Smooth muscle cell (in vitro differentiated cells): ENCODE measurements at regions not wholly inside any gene's neighbourhood (a gene's known extent, or its start where the extent isn't known, plus 50 kb on each side); places are given as distances from the start of the nearest gene placed in this dataset.

ENCODE experiments used
- DNase-seq: peaks from one replicate; lab custom pipeline; 2025; ENCODE audit not compliant: unreplicated experiment; lab: John Stamatoyannopoulos, UW
- H2AFZ ChIP-seq: fragments of 200-600 bp; sonication (generic); 2 replicates; pipeline ENCODE4 v1.6.0; 2016; ENCODE audit warnings: antibody characterized with exemption, low read depth, mild to moderate bottlenecking
- H3F3A ChIP-seq: fragments of 200-600 bp; sonication (generic); 2 replicates; pipeline ENCODE4 v1.6.0; 2017; ENCODE audit warnings: antibody characterized with exemption, low read depth
- H3K27ac ChIP-seq: fragments of 200-600 bp; sonication (generic); 2 replicates; pipeline ENCODE4 v1.5.1; 2016; ENCODE audit warnings: low read depth, mild to moderate bottlenecking
- H3K27me3 ChIP-seq: fragments of 200-600 bp; sonication (generic); 2 replicates; pipeline ENCODE4 v1.6.1; 2016; ENCODE audit warnings: low read depth, mild to moderate bottlenecking
- H3K36me3 ChIP-seq: fragments of 200-600 bp; sonication (generic); 2 replicates; pipeline ENCODE4 v1.5.1; 2016; ENCODE audit warnings: low read depth
- H3K4me1 ChIP-seq: fragments of 200-600 bp; sonication (generic); 2 replicates; pipeline ENCODE4 v1.5.1; 2016; ENCODE audit warnings: low read depth
- H3K4me2 ChIP-seq: fragments of 200-600 bp; sonication (generic); 2 replicates; pipeline ENCODE4 v1.6.0; 2016; ENCODE audit warnings: mild to moderate bottlenecking
- H3K4me3 ChIP-seq: fragments of 200-600 bp; sonication (generic); 2 replicates; pipeline ENCODE4 v1.5.1; 2016; ENCODE audit warnings: mild to moderate bottlenecking
- H3K79me2 ChIP-seq: fragments of 200-600 bp; sonication (generic); 2 replicates; pipeline ENCODE4 v1.6.0; 2016; ENCODE audit warnings: low read depth, mild to moderate bottlenecking
- H3K9ac ChIP-seq: fragments of 200-600 bp; sonication (generic); 2 replicates; pipeline ENCODE4 v1.6.0; 2016; ENCODE audit warnings: low read depth
- H3K9me3 ChIP-seq: fragments of 200-600 bp; sonication (generic); replicated peaks from 2 replicates; pipeline ENCODE4 v1.5.1; 2016; ENCODE audit warnings: low read depth
- H4K20me1 ChIP-seq: fragments of 200-600 bp; sonication (generic); 2 replicates; pipeline ENCODE4 v1.6.0; 2016; ENCODE audit warnings: low read depth
- WGBS: methylation state at CpG from one replicate; pipeline ENCODE4 v1.1.7; 2016; ENCODE audit warnings: low lambda C conversion rate; 5-methylcytosine and 5-hydroxymethylcytosine counted together
- TF ChIP-seq, protein P1 (sequence below): fragments of 200-600 bp; sonication (generic); IDR thresholded peaks from 2 replicates; pipeline ENCODE4 v1.5.1; 2017; ENCODE audit warnings: borderline replicate concordance, mild to moderate bottlenecking, antibody characterized with exemption; ENCODE audit not compliant: insufficient read depth, poor library complexity, severe bottlenecking

DNA sequence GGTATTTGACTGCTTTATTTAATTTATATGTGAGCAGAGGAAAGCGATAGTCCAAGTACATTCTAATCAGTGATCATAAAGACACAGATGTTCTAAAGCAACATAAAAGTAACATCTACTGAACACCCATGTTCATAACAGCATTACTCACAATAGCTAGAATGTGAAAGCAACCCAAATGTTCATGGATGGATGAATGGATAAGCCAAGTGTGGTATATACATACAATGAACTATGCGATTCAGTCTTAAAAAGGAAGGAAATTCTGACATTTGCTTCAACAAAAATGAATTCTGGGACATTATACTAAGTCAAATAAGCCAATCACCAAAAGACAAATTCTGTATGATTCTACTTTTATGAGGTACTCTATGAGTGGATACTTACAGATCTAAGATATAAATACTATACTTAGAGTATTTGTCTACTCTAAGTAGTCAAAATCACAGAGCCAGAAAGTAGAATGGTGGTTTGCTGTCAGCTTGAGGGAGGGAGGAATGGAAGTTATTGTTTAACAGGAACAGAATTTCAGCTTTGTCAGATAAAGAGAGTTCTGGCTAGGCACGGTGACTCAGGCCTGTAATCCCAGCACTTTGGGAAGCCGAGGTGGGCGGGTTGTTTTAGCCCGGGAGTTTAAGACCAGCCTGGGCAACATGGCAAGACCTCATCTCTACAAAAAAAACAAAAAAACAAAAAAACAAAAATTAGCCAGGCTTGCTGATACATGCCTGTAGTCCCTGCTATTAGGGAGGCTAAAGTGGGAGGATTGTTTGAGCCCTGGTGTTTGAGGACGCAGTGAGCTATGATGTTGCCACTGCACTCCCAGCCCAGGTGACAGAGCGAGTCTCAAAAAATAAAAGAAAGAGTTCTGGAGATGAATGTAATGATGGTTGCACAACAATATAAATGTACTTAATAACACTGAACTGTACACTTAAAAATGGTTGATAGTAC lies 79.7 kb upstream of the ARHGAP29 start:
- H3K27ac ChIP-seq = peak overlapping the region; percentile 56
- H3K27me3 ChIP-seq = no peaks in the 10 kb centered on the region
- peak overlapping the region; percentile 53 for H3K4me2 ChIP-seq
- no peaks in the 10 kb centered on the region for H3K79me2 ChIP-seq
- H3K36me3 ChIP-seq = no peaks in the 10 kb centered on the region
- H3F3A ChIP-seq = peaks cover 22% of the 10 kb centered on the region
- no peak for DNase-seq
- no peak overlapping the region for H3K4me3 ChIP-seq
- WGBS = 40% methylated on average over 8 of the region's 8 CpGs
- H3K9ac ChIP-seq = no peak overlapping the region
- H3K4me1 ChIP-seq = peaks cover 13% of the 10 kb centered on the region
- no peaks in the 10 kb centered on the region for H4K20me1 ChIP-seq
- H3K9me3 ChIP-seq = no peaks in the 10 kb centered on the region
- TF ChIP-seq, protein P1, sequence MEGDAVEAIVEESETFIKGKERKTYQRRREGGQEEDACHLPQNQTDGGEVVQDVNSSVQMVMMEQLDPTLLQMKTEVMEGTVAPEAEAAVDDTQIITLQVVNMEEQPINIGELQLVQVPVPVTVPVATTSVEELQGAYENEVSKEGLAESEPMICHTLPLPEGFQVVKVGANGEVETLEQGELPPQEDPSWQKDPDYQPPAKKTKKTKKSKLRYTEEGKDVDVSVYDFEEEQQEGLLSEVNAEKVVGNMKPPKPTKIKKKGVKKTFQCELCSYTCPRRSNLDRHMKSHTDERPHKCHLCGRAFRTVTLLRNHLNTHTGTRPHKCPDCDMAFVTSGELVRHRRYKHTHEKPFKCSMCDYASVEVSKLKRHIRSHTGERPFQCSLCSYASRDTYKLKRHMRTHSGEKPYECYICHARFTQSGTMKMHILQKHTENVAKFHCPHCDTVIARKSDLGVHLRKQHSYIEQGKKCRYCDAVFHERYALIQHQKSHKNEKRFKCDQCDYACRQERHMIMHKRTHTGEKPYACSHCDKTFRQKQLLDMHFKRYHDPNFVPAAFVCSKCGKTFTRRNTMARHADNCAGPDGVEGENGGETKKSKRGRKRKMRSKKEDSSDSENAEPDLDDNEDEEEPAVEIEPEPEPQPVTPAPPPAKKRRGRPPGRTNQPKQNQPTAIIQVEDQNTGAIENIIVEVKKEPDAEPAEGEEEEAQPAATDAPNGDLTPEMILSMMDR = no peak
- no peak overlapping the region for H2AFZ ChIP-seq

DNA sequence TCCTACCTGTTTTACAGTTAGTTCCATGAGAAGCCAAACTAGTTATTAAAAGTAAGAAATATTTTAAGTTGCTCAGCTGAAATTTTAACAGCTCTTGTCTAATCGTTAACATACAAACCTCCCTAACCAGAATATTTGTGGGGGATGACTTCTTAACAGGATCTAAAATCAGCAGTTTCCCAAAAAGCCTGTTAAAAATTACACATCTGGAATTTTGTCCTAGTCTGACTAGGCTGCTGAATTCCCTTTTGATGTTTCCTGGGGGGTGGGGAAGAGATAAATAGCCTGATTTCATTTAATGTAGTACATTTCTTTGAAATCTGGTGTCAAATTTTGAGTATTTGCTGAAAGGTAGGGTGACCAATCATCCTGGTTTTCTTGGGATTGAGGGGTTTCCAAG lies 78.8 kb upstream of the ARHGAP29 start:
- TF ChIP-seq, protein P1 = no peak
- Histone ChIP-seq H3K4me2 (peak overlapping the region; percentile 53), H3K36me3 (no peaks in the 10 kb centered on the region), H3K4me3 (no peak overlapping the region), H3K9me3 (no peaks in the 10 kb centered on the region), H2AFZ (no peak overlapping the region), H4K20me1 (no peaks in the 10 kb centered on the region), H3K9ac (no peak overlapping the region), H3K27me3 (no peaks in the 10 kb centered on the region), H3K4me1 (peaks cover 13% of the 10 kb centered on the region), H3K79me2 (no peaks in the 10 kb centered on the region), H3F3A (peaks cover 22% of the 10 kb centered on the region), H3K27ac (peak overlapping the region; percentile 56)
- 4% methylated on average over 1 of the region's 1 CpG for WGBS
- DNase-seq = no peak

DNA sequence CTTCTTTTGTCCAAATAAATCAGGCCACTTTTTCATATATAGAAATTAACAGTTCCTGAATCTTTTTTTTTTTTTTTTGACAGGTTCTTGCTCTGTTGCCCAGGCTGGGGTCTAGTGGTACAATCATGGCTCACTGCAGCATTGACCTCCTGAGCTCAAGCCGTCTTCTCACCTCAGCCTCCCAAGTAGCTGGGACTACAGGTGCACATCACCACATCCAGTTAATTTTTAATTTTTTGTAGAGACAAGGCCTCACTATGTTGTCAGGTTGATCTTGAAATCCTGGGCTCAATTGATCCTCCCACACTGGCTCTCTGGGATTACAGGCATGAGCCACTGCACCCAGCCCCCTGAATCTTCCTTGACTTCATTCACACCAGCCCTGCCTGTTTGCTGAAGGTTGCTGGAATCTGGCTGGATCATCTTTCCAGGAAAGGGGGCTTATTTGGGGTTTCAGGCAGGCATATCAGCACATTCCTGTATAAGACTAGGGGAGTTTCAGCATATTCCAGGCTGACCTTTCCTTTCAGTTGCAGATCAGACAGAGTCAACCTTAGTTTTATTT lies 78.2 kb upstream of the ARHGAP29 start:
- H3K9ac ChIP-seq = no peak overlapping the region
- no peaks in the 10 kb centered on the region for H3K36me3 ChIP-seq
- 100% methylated on average over 1 of the region's 1 CpG for WGBS
- no peak overlapping the region for H2AFZ ChIP-seq
- H3K4me2 ChIP-seq = peak overlapping the region; percentile 53
- no peaks in the 10 kb centered on the region for H3K79me2 ChIP-seq
- H3K27ac ChIP-seq = peak overlapping the region; percentile 56
- peaks cover 22% of the 10 kb centered on the region for H3F3A ChIP-seq
- TF ChIP-seq, protein P1 = no peak
- H3K4me1 ChIP-seq = peaks cover 13% of the 10 kb centered on the region
- H3K4me3 ChIP-seq = no peak overlapping the region
- H4K20me1 ChIP-seq = no peaks in the 10 kb centered on the region
- no peak for DNase-seq
- no peaks in the 10 kb centered on the region for H3K9me3 ChIP-seq
- H3K27me3 ChIP-seq = no peaks in the 10 kb centered on the region
